ENCODE measurements at regions not wholly inside any gene's neighbourhood (a gene's known extent, or its start where the extent isn't known, plus 50 kb on each side); places are given as distances from the start of the nearest gene placed in this dataset.
"Not testable (repeated sequence)": the region's sequence is repeated elsewhere in the genome, so short reads cannot be mapped to it uniquely, and the experiment has no call there.

- TF ChIP-seq CTCF (IDR thresholded peaks at IDR 0.05; ENCODE audit: low read depth, low read length): no peak
Measured at GRCh38 chr9:65432722-65433323, 147.8 kb upstream of the FOXD4L5 start.

GRCh38 chr9:65432051-65432450 is 147.0 kb upstream of the FOXD4L5 start:
- Histone ChIP-seq H3K27me3 (no peaks in the 10 kb centered on the region), H3K4me3 (ENCODE audit: low read depth, low read length) (no peak overlapping the region), H3K4me1 (no peaks in the 10 kb centered on the region), H3K9me3 (no peaks in the 10 kb centered on the region; the same call in 1 of the 2 replicates), H3K36me3 (no peaks in the 10 kb centered on the region)
- DNase-seq: no peak
- TF ChIP-seq CTCF (IDR thresholded peaks at IDR 0.05; ENCODE audit: low read depth, low read length): no peak

More at GRCh38 chr9:65432722-65433323, 147.8 kb upstream of the FOXD4L5 start:
- Histone ChIP-seq H3K9me3 (peaks cover 2% of the 10 kb centered on the region; the same call in 1 of the 2 replicates), H3K27me3 (no peaks in the 10 kb centered on the region), H3K4me3 (ENCODE audit: low read depth, low read length) (no peak overlapping the region), H3K36me3 (no peaks in the 10 kb centered on the region), H3K4me1 (no peaks in the 10 kb centered on the region)
- DNase-seq: no peak

GRCh38 chr9:65430221-65430620 is 145.2 kb upstream of the FOXD4L5 start:
- Histone ChIP-seq H3K36me3 (no peaks in the 10 kb centered on the region), H3K9me3 (no peaks in the 10 kb centered on the region; the same call in 1 of the 2 replicates), H3K27me3 (no peaks in the 10 kb centered on the region), H3K4me3 (ENCODE audit: low read depth, low read length) (no peak overlapping the region), H3K4me1 (no peaks in the 10 kb centered on the region)
- no peak for TF ChIP-seq CTCF (IDR thresholded peaks at IDR 0.05; ENCODE audit: low read depth, low read length)
- DNase-seq: no peak

- H3K9me3 ChIP-seq; H3K27me3 ChIP-seq; H3K4me3 ChIP-seq (ENCODE audit: low read depth, low read length); H3K36me3 ChIP-seq; H3K4me1 ChIP-seq; DNase-seq: not testable (repeated sequence)
Measured at GRCh38 chr9:65427361-65427760, 142.4 kb upstream of the FOXD4L5 start.

GRCh38 chr9:65426813-65427212 is 141.8 kb upstream of the FOXD4L5 start:
- DNase-seq; H3K36me3 ChIP-seq; H3K9me3 ChIP-seq; H3K27me3 ChIP-seq; H3K4me3 ChIP-seq (ENCODE audit: low read depth, low read length); H3K4me1 ChIP-seq: not testable (repeated sequence)

GRCh38 chr9:65426231-65426630 is 141.2 kb upstream of the FOXD4L5 start:
- DNase-seq: no peak
- Histone ChIP-seq H3K4me3 (ENCODE audit: low read depth, low read length) (no peak overlapping the region), H3K4me1 (no peaks in the 10 kb centered on the region), H3K9me3 (no peaks in the 10 kb centered on the region; the same call in 1 of the 2 replicates), H3K27me3 (no peaks in the 10 kb centered on the region), H3K36me3 (no peaks in the 10 kb centered on the region)
- TF ChIP-seq CTCF (IDR thresholded peaks at IDR 0.05; ENCODE audit: low read depth, low read length): no peak

- H3K27me3 ChIP-seq; DNase-seq; H3K36me3 ChIP-seq; H3K9me3 ChIP-seq; H3K4me3 ChIP-seq (ENCODE audit: low read depth, low read length); H3K4me1 ChIP-seq: not testable (repeated sequence)
Measured at GRCh38 chr9:65425183-65425582, 140.2 kb upstream of the FOXD4L5 start.

GRCh38 chr9:65424437-65424984 is 139.5 kb upstream of the FOXD4L5 start:
- not testable (repeated sequence) for DNase-seq; H3K4me3 ChIP-seq (ENCODE audit: low read depth, low read length); H3K27me3 ChIP-seq; H3K36me3 ChIP-seq; H3K4me1 ChIP-seq; H3K9me3 ChIP-seq

GRCh38 chr9:65423691-65424436 is 138.9 kb upstream of the FOXD4L5 start:
- not testable (repeated sequence) for H3K4me1 ChIP-seq; H3K9me3 ChIP-seq; H3K36me3 ChIP-seq; H3K4me3 ChIP-seq (ENCODE audit: low read depth, low read length); H3K27me3 ChIP-seq; DNase-seq

- H3K4me3 ChIP-seq (ENCODE audit: low read depth, low read length); DNase-seq; H3K36me3 ChIP-seq; H3K27me3 ChIP-seq; H3K4me1 ChIP-seq; H3K9me3 ChIP-seq: not testable (repeated sequence)
Measured at GRCh38 chr9:65422966-65423690, 138.1 kb upstream of the FOXD4L5 start.

- not testable (repeated sequence) for H3K27me3 ChIP-seq; H3K4me1 ChIP-seq; H3K36me3 ChIP-seq; H3K4me3 ChIP-seq (ENCODE audit: low read depth, low read length); DNase-seq; H3K9me3 ChIP-seq
Measured at GRCh38 chr9:65421486-65421885, 136.5 kb upstream of the FOXD4L5 start.

Measured in BE2C (cell line).